ENCODE measurements at regions not wholly inside any gene's neighbourhood (a gene's known extent, or its start where the extent isn't known, plus 50 kb on each side); places are given as distances from the start of the nearest gene placed in this dataset.

- SMC1A ChIA-PET (ENCODE audit: uncharacterized antibody, unreplicated experiment) = no interaction called here
- TF ChIP-seq CHD1 (IDR thresholded peaks at IDR 0.05; ENCODE audit: low read depth, low read length) (no peak), ZNF687 (IDR thresholded peaks at IDR 0.05) (no peak)
Measured at GRCh38 chr5:152106571-152106970, 181.9 kb upstream of the GLRA1 start.

GRCh38 chr5:152105085-152105484, 180.4 kb upstream of the GLRA1 start:
- Histone ChIP-seq H3K27me3 (replicated peaks in 1 of 2; ENCODE audit: control insufficient read depth in 2 of 2, insufficient read depth in 2 of 2, low read length in 1 of 2) (no peaks in the 10 kb centered on the region), H3K36me3 (ENCODE audit: control insufficient read depth in 2 of 2, insufficient read depth in 2 of 2, low read length in 1 of 2) (no peaks in the 10 kb centered on the region), H3K9ac (ENCODE audit: control insufficient read depth, insufficient read depth, low read length) (no peak overlapping the region), H3K4me1 (ENCODE audit: control insufficient read depth, insufficient read depth, low read length) (no peaks in the 10 kb centered on the region), H3K9me3 (replicated peaks; ENCODE audit: control insufficient read depth, insufficient read depth, low read length) (no peaks in the 10 kb centered on the region; the same call in 2 of the 3 replicates), H4K20me1 (ENCODE audit: control insufficient read depth, insufficient read depth) (no peaks in the 10 kb centered on the region), H3K79me2 (ENCODE audit: control insufficient read depth, insufficient read depth, low read length) (no peaks in the 10 kb centered on the region), H3K4me2 (ENCODE audit: control insufficient read depth, insufficient read depth) (no peak overlapping the region), H2AFZ (ENCODE audit: control insufficient read depth, low read depth, low read length) (no peak overlapping the region), H3K27ac (ENCODE audit: control insufficient read depth, insufficient read depth) (no peak overlapping the region), H3K4me3 (no peak overlapping the region)
- no peak for TF ChIP-seq FOXM1 (IDR thresholded peaks at IDR 0.05; ENCODE audit: low read depth, low read length)
- TF ChIP-seq TBL1XR1 (IDR thresholded peaks at IDR 0.05; ENCODE audit: low read depth, low read length) = no peak
- no peak for TF ChIP-seq PAX8 (IDR thresholded peaks at IDR 0.05)
- no peak for TF ChIP-seq MTA3 (IDR thresholded peaks at IDR 0.05; ENCODE audit: borderline replicate concordance, low read length)
- no peak for TF ChIP-seq HCFC1 (IDR thresholded peaks at IDR 0.05; ENCODE audit: low read length)
- no peak for TF ChIP-seq RFX5 (IDR thresholded peaks at IDR 0.05; ENCODE audit: low read depth, low read length)
- no peak for TF ChIP-seq BHLHE40 (IDR thresholded peaks at IDR 0.05; ENCODE audit: borderline replicate concordance in 1 of 2, low read depth in 2 of 2, low read length in 1 of 2)
- TF ChIP-seq MEF2B (IDR thresholded peaks at IDR 0.05; ENCODE audit: partially characterized antibody, poor library complexity, severe bottlenecking) = no peak
- TF ChIP-seq MTA2 (IDR thresholded peaks at IDR 0.05; ENCODE audit: low read depth) = no peak
- TF ChIP-seq MYB (IDR thresholded peaks at IDR 0.05; ENCODE audit: borderline replicate concordance, low read depth, low read length) = no peak
- TF ChIP-seq MEF2A (IDR thresholded peaks at IDR 0.05; ENCODE audit: insufficient read depth, low read depth, low read length) = no peak
- no peak for TF ChIP-seq EED (IDR thresholded peaks at IDR 0.05; ENCODE audit: low read depth)
- TF ChIP-seq ZNF217 (IDR thresholded peaks at IDR 0.05) = no peak
- BruUV-seq (replicated peaks) = no TSS peak
- CTCF ChIA-PET = no interaction called here
- ATAC-seq (no peak), FAIRE-seq (no peak), DNase-seq (ENCODE audit: low read depth, low spot score) (no peak)
- intact Hi-C loops (cut with micrococcal nuclease; ENCODE audit: unreplicated experiment) (no loop called here), in situ Hi-C loops (cut with MboI) (no loop called here)
- POLR2A ChIA-PET = no interaction called here
- WGBS (ENCODE audit: insufficient coverage, insufficient replicate concordance, low lambda C conversion rate, missing lambda C conversion rate) = 10% methylated on average over 2 of the region's 2 CpGs
- RAD21 ChIA-PET (ENCODE audit: unreplicated experiment) = no interaction called here
- SMC1A ChIA-PET (ENCODE audit: uncharacterized antibody, unreplicated experiment) = no interaction called here

More at GRCh38 chr5:152106571-152106970, 181.9 kb upstream of the GLRA1 start:
- in situ Hi-C loops (cut with MboI) = no loop called here
- RAD21 ChIA-PET (ENCODE audit: unreplicated experiment) = no interaction called here
- H3K27ac ChIP-seq (ENCODE audit: control insufficient read depth, insufficient read depth) = no peak overlapping the region
- H3K27me3 ChIP-seq (replicated peaks in 1 of 2; ENCODE audit: control insufficient read depth in 2 of 2, insufficient read depth in 2 of 2, low read length in 1 of 2) = no peaks in the 10 kb centered on the region
- H3K9me3 ChIP-seq (replicated peaks; ENCODE audit: control insufficient read depth, insufficient read depth, low read length) = no peaks in the 10 kb centered on the region; the same call in 2 of the 3 replicates
- no peaks in the 10 kb centered on the region for H3K36me3 ChIP-seq (ENCODE audit: control insufficient read depth in 2 of 2, insufficient read depth in 2 of 2, low read length in 1 of 2)
- H3K4me1 ChIP-seq (ENCODE audit: control insufficient read depth, insufficient read depth, low read length) = no peaks in the 10 kb centered on the region
- H3K4me2 ChIP-seq (ENCODE audit: control insufficient read depth, insufficient read depth) = no peak overlapping the region
- WGBS (ENCODE audit: insufficient coverage, insufficient replicate concordance, low lambda C conversion rate, missing lambda C conversion rate) = 77% methylated on average over 1 of the region's 2 CpGs
- H2AFZ ChIP-seq (ENCODE audit: control insufficient read depth, low read depth, low read length) = no peak overlapping the region
- POLR2A ChIA-PET = no interaction called here
- no peak for FAIRE-seq
- CTCF ChIA-PET = no interaction called here
- intact Hi-C loops (cut with micrococcal nuclease; ENCODE audit: unreplicated experiment) = no loop called here
- no TSS peak for BruUV-seq (replicated peaks)
- H3K9ac ChIP-seq (ENCODE audit: control insufficient read depth, insufficient read depth, low read length) = no peak overlapping the region
- H3K4me3 ChIP-seq = no peak overlapping the region
- no peak for DNase-seq (ENCODE audit: low read depth, low spot score)
- H4K20me1 ChIP-seq (ENCODE audit: control insufficient read depth, insufficient read depth) = no peaks in the 10 kb centered on the region
- ATAC-seq = no peak
- H3K79me2 ChIP-seq (ENCODE audit: control insufficient read depth, insufficient read depth, low read length) = no peaks in the 10 kb centered on the region
